HepG2 (cell line): ENCODE measurements at regions not wholly inside any gene's neighbourhood (a gene's known extent, or its start where the extent isn't known, plus 50 kb on each side); places are given as distances from the start of the nearest gene placed in this dataset.

Experiments
- ATAC-seq: fragments of 200-7000 bp; cut with Tn5 transposase; 3 replicates; pipeline ENCODE4 v1.9.1; 2020; ENCODE audit warnings: mild to moderate bottlenecking, moderate library complexity
- BruUV-seq: library from RNA; stranded (reverse); fragments of 400-500 nt; replicated peaks from 2 replicates; lab custom pipeline; 2021; lab: Mats Ljungman, UMichigan
- CTCF ChIA-PET: fragments of 300-600 bp; formaldehyde crosslinking; extraction: SDS; loops from one replicate; lab custom pipeline; 2021; ENCODE audit warnings: low total read pairs, inconsistent platforms, low intra/inter-chr PET ratio; lab: Yijun Ruan, JAX
- POLR2A ChIA-PET: fragments of 350-600 bp; sonication (Branson Sonifier 250); formaldehyde crosslinking; loops from one replicate; lab custom pipeline; 2020; ENCODE audit warnings: antibody characterized with exemption, inconsistent platforms; lab: Yijun Ruan, JAX
- DNase-seq: peaks from one replicate; pipeline ENCODE4 v3.0.0-alpha.2; 2015; ENCODE audit warnings: low spot score
- FAIRE-seq: peaks from 3 replicates; lab custom pipeline; 2011; peaks lifted over from hg19 to GRCh38; lab: Jason Lieb, UNC
- H2AFZ ChIP-seq: one replicate; pipeline ENCODE4 v1.6.1; 2011; ENCODE audit warnings: low read length, inconsistent platforms
- H3K27ac ChIP-seq: fragments of 300-600 bp; 3 replicates; pipeline ENCODE4 v1.8.0; 2011; ENCODE audit warnings: mixed run types, mild to moderate bottlenecking, mixed read lengths, low read length, inconsistent platforms; ENCODE audit not compliant: insufficient read depth; ENCODE audit errors: extremely low read length
- H3K27me3 ChIP-seq, 2 experiments: fragments of 200-600 bp in 1 of 2; 2 replicates in 1 of 2; 3 replicates in 1 of 2; pipeline versions ENCODE4 v1.6.0 to v1.8.0; 2011; ENCODE audit warnings: low read length in 2 of 2, mild to moderate bottlenecking in 2 of 2, moderate library complexity in 2 of 2, inconsistent platforms in 1 of 2; ENCODE audit not compliant: insufficient read depth in 2 of 2, control insufficient read depth in 1 of 2
- H3K36me3 ChIP-seq, 2 experiments: fragments of 200-600 bp in 1 of 2; replicated peaks in 1 of 2; 2 replicates in 1 of 2; 3 replicates in 1 of 2; pipeline versions ENCODE4 v1.5.1 to v1.8.0; 2011; ENCODE audit warnings: low read length in 2 of 2, inconsistent platforms in 1 of 2; ENCODE audit not compliant: insufficient read depth in 2 of 2, control insufficient read depth in 1 of 2
- H3K4me1 ChIP-seq: 2 replicates; pipeline ENCODE4 v1.5.1; 2012; ENCODE audit warnings: low read length, inconsistent platforms; ENCODE audit not compliant: insufficient read depth
- H3K4me2 ChIP-seq: 2 replicates; pipeline ENCODE4 v1.6.0; 2011; ENCODE audit warnings: low read depth, low read length, inconsistent platforms
- H3K4me3 ChIP-seq, 3 experiments: fragments of 200-600 bp in 1 of 3; sonication (generic), shearing (Covaris generic) in 1 of 3; replicated peaks in 1 of 3; 2 replicates each; pipeline ENCODE4 v1.5.1; 2011 to 2016; ENCODE audit warnings: low read length in 3 of 3, inconsistent platforms in 2 of 3, low read depth in 2 of 3, mild to moderate bottlenecking in 2 of 3, control low read depth in 1 of 3, mixed read lengths in 1 of 3; ENCODE audit not compliant: insufficient read depth in 1 of 3
- H3K79me2 ChIP-seq: one replicate; pipeline ENCODE4 v1.6.1; 2011; ENCODE audit warnings: low read length, inconsistent platforms; ENCODE audit not compliant: insufficient read depth
- H3K9ac ChIP-seq: 2 replicates; pipeline ENCODE4 v1.6.0; 2011; ENCODE audit warnings: mild to moderate bottlenecking, low read depth, low read length, inconsistent platforms; ENCODE audit not compliant: insufficient read depth
- H3K9me3 ChIP-seq: 2 replicates; pipeline ENCODE4 v1.5.1; 2012; ENCODE audit warnings: mild to moderate bottlenecking, low read length
- H4K20me1 ChIP-seq: 2 replicates; pipeline ENCODE4 v1.6.0; 2011; ENCODE audit warnings: inconsistent platforms, mild to moderate bottlenecking, low read length, moderate library complexity; ENCODE audit not compliant: insufficient read depth
- ATF4 ChIP-seq, 2 experiments: fragments of 450-650 bp in 1 of 2; sonication (generic) in 1 of 2; formaldehyde crosslinking; IDR thresholded peaks; 2 replicates each; pipeline versions ENCODE4 v1.5.0 to v1.8.0; 2020 to 2022; ENCODE audit warnings: mild to moderate bottlenecking in 1 of 2, missing genetic modification reagents in 1 of 2
- BRCA1 ChIP-seq: sonication (generic); formaldehyde crosslinking; IDR thresholded peaks from 2 replicates; pipeline ENCODE4 v1.4.0; 2020; ENCODE audit warnings: missing genetic modification reagents
- BRD4 ChIP-seq: sonication (generic); formaldehyde crosslinking; IDR thresholded peaks from 2 replicates; pipeline ENCODE4 v1.4.0; 2020; ENCODE audit warnings: missing genetic modification reagents
- CSRNP2 ChIP-seq: sonication (generic); formaldehyde crosslinking; conservative IDR thresholded peaks from 2 replicates; pipeline ENCODE4 v1.8.0; 2022; ENCODE audit warnings: low read depth, missing genetic modification reagents
- DZIP1 ChIP-seq: sonication (generic); formaldehyde crosslinking; IDR thresholded peaks from 2 replicates; pipeline ENCODE4 v1.5.0; 2020; ENCODE audit warnings: mild to moderate bottlenecking, missing genetic modification reagents
- EHMT2 ChIP-seq: fragments of 200-600 bp; sonication (generic); IDR thresholded peaks from 2 replicates; pipeline ENCODE4 v1.7.0; 2017; ENCODE audit warnings: antibody characterized with exemption, low read depth, low read length, borderline replicate concordance
- ELF3 ChIP-seq: IDR thresholded peaks from 2 replicates; pipeline ENCODE4 v1.6.1; 2016; ENCODE audit warnings: missing genetic modification reagents, missing compliant biosample characterization
- GZF1 ChIP-seq: sonication (generic); formaldehyde crosslinking; IDR thresholded peaks from 2 replicates; pipeline ENCODE4 v1.5.1; 2020; ENCODE audit warnings: mild to moderate bottlenecking, missing genetic modification reagents
- PAX8 ChIP-seq: sonication (generic); formaldehyde crosslinking; IDR thresholded peaks from 2 replicates; pipeline ENCODE4 v1.8.0; 2022; ENCODE audit warnings: mild to moderate bottlenecking, missing genetic modification reagents, borderline replicate concordance
- TBL1XR1 ChIP-seq: fragments of 150-350 bp; IDR thresholded peaks from 2 replicates; pipeline ENCODE4 v1.6.1; 2014; ENCODE audit warnings: borderline replicate concordance, low read length; ENCODE audit not compliant: partially characterized antibody
- ZEB1 ChIP-seq: IDR thresholded peaks from 2 replicates; pipeline ENCODE4 v1.6.1; 2012; ENCODE audit warnings: mild to moderate bottlenecking, low read depth, inconsistent platforms; ENCODE audit not compliant: insufficient replicate concordance
- ZNF142 ChIP-seq: sonication (generic); formaldehyde crosslinking; IDR thresholded peaks from 2 replicates; pipeline ENCODE4 v1.4.0; 2020; ENCODE audit warnings: missing genetic modification reagents
- ZNF143 ChIP-seq: sonication (generic); formaldehyde crosslinking; IDR thresholded peaks from 2 replicates; pipeline ENCODE4 v1.4.0; 2020; ENCODE audit warnings: missing genetic modification reagents
- ZNF749 ChIP-seq: sonication (generic); formaldehyde crosslinking; IDR thresholded peaks from 2 replicates; pipeline ENCODE4 v1.8.0; 2022; ENCODE audit warnings: mild to moderate bottlenecking, missing genetic modification reagents, moderate library complexity, borderline replicate concordance
- ZNF788 ChIP-seq: sonication (generic); formaldehyde crosslinking; IDR thresholded peaks from 2 replicates; pipeline ENCODE4 v1.5.0; 2020; ENCODE audit warnings: mild to moderate bottlenecking, missing genetic modification reagents, borderline replicate concordance
- WGBS: methylation state at CpG from one replicate; pipeline ENCODE4 v1.1.6; 2017; ENCODE audit warnings: low lambda C conversion rate; 5-methylcytosine and 5-hydroxymethylcytosine counted together
- in situ Hi-C: cut with HindIII; loops from 2 replicates; pipeline ENCODE4 v1.10.0; 2017; ENCODE audit warnings: low pct_unique_long_range_greater_than_20kb; ENCODE audit not compliant: extremely low pct_ligation_motif_present
- intact Hi-C: fragments of 100-400 bp; cut with micrococcal nuclease; formaldehyde crosslinking; loops from one replicate; pipeline ENCODE4 v1.10.0; 2022; ENCODE audit not compliant: unreplicated experiment

GRCh38 chr4:83920375-83920774 is 384.5 kb downstream of the GPAT3 start:
- H3K4me3 ChIP-seq = no peak overlapping the region
- H3K27me3 ChIP-seq = no peaks in the 10 kb centered on the region
- no peak overlapping the region for H3K27ac ChIP-seq
- ChIA-PET POLR2A (no interaction called here), CTCF (no interaction called here)
- FAIRE-seq = no peak
- intact Hi-C loops = no loop called here
- no peak overlapping the region for H2AFZ ChIP-seq
- no peak for DNase-seq
- ATAC-seq = no peak
- H3K79me2 ChIP-seq = no peaks in the 10 kb centered on the region
- BruUV-seq = no TSS peak
- WGBS = 2% methylated on average over 3 of the region's 3 CpGs
- no peak overlapping the region for H3K4me2 ChIP-seq
- H3K9me3 ChIP-seq = no peaks in the 10 kb centered on the region
- H3K4me1 ChIP-seq = no peaks in the 10 kb centered on the region
- H3K36me3 ChIP-seq = no peaks in the 10 kb centered on the region
- in situ Hi-C loops = no loop called here
- H3K9ac ChIP-seq = no peak overlapping the region
- H4K20me1 ChIP-seq = no peaks in the 10 kb centered on the region
- no peak for TF ChIP-seq CSRNP2 (CRISPR knock-in tag)
- TF ChIP-seq BRD4 = no peak
- TF ChIP-seq ZNF143 (CRISPR knock-in tag) = no peak
- TF ChIP-seq GZF1 = no peak
- TF ChIP-seq PAX8 = no peak
- no peak for TF ChIP-seq ZNF749 (CRISPR knock-in tag)
- no peak for TF ChIP-seq ZNF142 (CRISPR knock-in tag)
- TF ChIP-seq BRCA1 (CRISPR knock-in tag) = no peak
- no peak for TF ChIP-seq ATF4 (CRISPR knock-in tag; IDR thresholded peaks at IDR 0.05)
- TF ChIP-seq ZEB1 = no peak
- no peak for TF ChIP-seq ELF3 (CRISPR knock-in tag)
- TF ChIP-seq DZIP1 = no peak
- TF ChIP-seq EHMT2 = no peak
- TF ChIP-seq ZNF788 (CRISPR knock-in tag) = no peak
- TF ChIP-seq TBL1XR1 = no peak
